A549 (cell line): ENCODE measurements at regions not wholly inside any gene's neighbourhood (a gene's known extent, or its start where the extent isn't known, plus 50 kb on each side); places are given as distances from the start of the nearest gene placed in this dataset.

ENCODE experiments used
- CBX8 ChIP-seq: fragments of 200-600 bp; sonication (generic); IDR thresholded peaks from 2 replicates; pipeline ENCODE4 v1.6.1; 2016
- EP300 ChIP-seq, 2 experiments: fragments of >200 bp; sonication (Bioruptor Twin); formaldehyde crosslinking; IDR thresholded peaks; 2 replicates in 1 of 2; 3 replicates in 1 of 2; pipeline ENCODE4 v1.6.1; 2016 to 2017
- HDAC2 ChIP-seq: fragments of 200-600 bp; sonication (generic); IDR thresholded peaks from 2 replicates; pipeline ENCODE4 v1.6.1; 2016
- HMGXB4 ChIP-seq: fragments of 250-450 bp; sonication (Bioruptor Pico); IDR thresholded peaks from 2 replicates; pipeline ENCODE4 v1.5.0; 2021; ENCODE audit warnings: mild to moderate bottlenecking, moderate library complexity, borderline replicate concordance
- HOXB13 ChIP-seq: fragments of 250-450 bp; sonication (Bioruptor Pico); IDR thresholded peaks from 2 replicates; pipeline ENCODE4 v1.5.0; 2020; ENCODE audit warnings: low read depth, mild to moderate bottlenecking, moderate library complexity
- HOXB5 ChIP-seq: fragments of 250-450 bp; sonication (Bioruptor Pico); IDR thresholded peaks from 2 replicates; pipeline ENCODE4 v1.5.0; 2020; ENCODE audit warnings: mild to moderate bottlenecking, moderate library complexity
- RFX5 ChIP-seq: fragments of 450-650 bp; IDR thresholded peaks from 2 replicates; pipeline ENCODE4 v1.7.1; 2014; ENCODE audit warnings: antibody characterized with exemption, mild to moderate bottlenecking, moderate library complexity
- USF2 ChIP-seq: fragments of 450-650 bp; IDR thresholded peaks from 2 replicates; pipeline ENCODE4 v1.6.1; 2014; ENCODE audit warnings: antibody characterized with exemption
- TF ChIP-seq, protein P1 (sequence below): fragments of >200 bp; sonication (Bioruptor Twin); formaldehyde crosslinking; IDR thresholded peaks from 3 replicates; pipeline ENCODE4 v1.5.1; 2016

GRCh38 chr4:86512631-86513030 is 81.5 kb upstream of the PTPN13 start:
- TF ChIP-seq, protein P1, sequence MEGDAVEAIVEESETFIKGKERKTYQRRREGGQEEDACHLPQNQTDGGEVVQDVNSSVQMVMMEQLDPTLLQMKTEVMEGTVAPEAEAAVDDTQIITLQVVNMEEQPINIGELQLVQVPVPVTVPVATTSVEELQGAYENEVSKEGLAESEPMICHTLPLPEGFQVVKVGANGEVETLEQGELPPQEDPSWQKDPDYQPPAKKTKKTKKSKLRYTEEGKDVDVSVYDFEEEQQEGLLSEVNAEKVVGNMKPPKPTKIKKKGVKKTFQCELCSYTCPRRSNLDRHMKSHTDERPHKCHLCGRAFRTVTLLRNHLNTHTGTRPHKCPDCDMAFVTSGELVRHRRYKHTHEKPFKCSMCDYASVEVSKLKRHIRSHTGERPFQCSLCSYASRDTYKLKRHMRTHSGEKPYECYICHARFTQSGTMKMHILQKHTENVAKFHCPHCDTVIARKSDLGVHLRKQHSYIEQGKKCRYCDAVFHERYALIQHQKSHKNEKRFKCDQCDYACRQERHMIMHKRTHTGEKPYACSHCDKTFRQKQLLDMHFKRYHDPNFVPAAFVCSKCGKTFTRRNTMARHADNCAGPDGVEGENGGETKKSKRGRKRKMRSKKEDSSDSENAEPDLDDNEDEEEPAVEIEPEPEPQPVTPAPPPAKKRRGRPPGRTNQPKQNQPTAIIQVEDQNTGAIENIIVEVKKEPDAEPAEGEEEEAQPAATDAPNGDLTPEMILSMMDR = no peak
- TF ChIP-seq HOXB5 (no peak), RFX5 (no peak), USF2 (no peak), HMGXB4 (no peak), HOXB13 (CRISPR knock-in tag) (no peak), HDAC2 (no peak), EP300 (IDR thresholded peaks at IDR 0.05) (no peak), CBX8 (no peak)
